K562 (cell line): ENCODE measurements at regions not wholly inside any gene's neighbourhood (a gene's known extent, or its start where the extent isn't known, plus 50 kb on each side); places are given as distances from the start of the nearest gene placed in this dataset.

ENCODE experiments used
- ATAC-seq: fragments of 200-7000 bp; cut with Tn5 transposase; 3 replicates; pipeline ENCODE4 v1.9.1; 2020; ENCODE audit warnings: moderate library complexity
- BruUV-seq: library from RNA; stranded (reverse); fragments of 400-500 nt; replicated peaks from 2 replicates; lab custom pipeline; 2021; lab: Mats Ljungman, UMichigan
- CTCF ChIA-PET: fragments of 300-600 bp; formaldehyde crosslinking; extraction: SDS; loops from one replicate; lab custom pipeline; 2021; ENCODE audit warnings: low intra/inter-chr PET ratio; lab: Yijun Ruan, JAX
- POLR2A ChIA-PET: fragments of 300-600, 350-650 bp; sonication (Branson Sonifier 250); formaldehyde crosslinking; extraction: SDS; loops from one replicate; lab custom pipeline; 2021; ENCODE audit warnings: antibody characterized with exemption, inconsistent platforms; lab: Yijun Ruan, JAX
- DNase-seq, 4 experiments: peaks; one replicate each; pipeline versions ENCODE4 v3.0.0 to v3.0.0-alpha.2; 2011 to 2018; ENCODE audit warnings: low spot score in 3 of 4, mixed read lengths in 3 of 4; ENCODE audit errors: extremely low read depth in 1 of 4
- FAIRE-seq: peaks from 2 replicates; lab custom pipeline; 2011; peaks lifted over from hg19 to GRCh38; lab: Jason Lieb, UNC
- H2AFZ ChIP-seq: 2 replicates; pipeline ENCODE4 v1.6.0; 2011; ENCODE audit warnings: low read depth, low read length, control low read depth, inconsistent platforms
- H3K27ac ChIP-seq: fragments of 200-600 bp; 3 replicates; pipeline ENCODE4 v1.8.0; 2011; ENCODE audit warnings: low read depth, mild to moderate bottlenecking, control low read depth, inconsistent platforms, low read length, moderate library complexity, mixed read lengths; ENCODE audit errors: extremely low read depth
- H3K27me3 ChIP-seq, 2 experiments: fragments of 300-600 bp in 1 of 2; 2 replicates in 1 of 2; 3 replicates in 1 of 2; pipeline versions ENCODE4 v1.6.0 to v1.8.0; 2011; ENCODE audit warnings: inconsistent platforms in 2 of 2, low read length in 2 of 2, mild to moderate bottlenecking in 1 of 2, mixed read lengths in 1 of 2, moderate library complexity in 1 of 2; ENCODE audit not compliant: control insufficient read depth in 2 of 2, insufficient read depth in 2 of 2
- H3K36me3 ChIP-seq: fragments of 300-600 bp; 3 replicates; pipeline ENCODE4 v1.8.0; 2011; ENCODE audit warnings: mild to moderate bottlenecking, low read length, inconsistent platforms; ENCODE audit not compliant: control insufficient read depth, insufficient read depth
- H3K4me1 ChIP-seq, 2 experiments: fragments of 200-600 bp in 1 of 2; replicated peaks in 1 of 2; 2 replicates in 1 of 2; 3 replicates in 1 of 2; pipeline versions ENCODE4 v1.5.1 to v1.8.0; 2011; ENCODE audit warnings: inconsistent platforms in 2 of 2, low read length in 2 of 2, mild to moderate bottlenecking in 1 of 2, mixed read lengths in 1 of 2, moderate library complexity in 1 of 2; ENCODE audit not compliant: control insufficient read depth in 2 of 2, insufficient read depth in 2 of 2
- H3K4me2 ChIP-seq: 2 replicates; pipeline ENCODE4 v1.6.1; 2011; ENCODE audit warnings: low read length, control low read depth, inconsistent platforms, mixed read lengths; ENCODE audit not compliant: insufficient read depth
- H3K4me3 ChIP-seq: fragments of 200-600 bp; sonication (generic), shearing (Covaris generic); 2 replicates; pipeline ENCODE4 v1.5.1; 2016; ENCODE audit warnings: control low read depth, inconsistent platforms
- H3K79me2 ChIP-seq: fragments of 200-600 bp; 3 replicates; pipeline ENCODE4 v1.8.0; 2011; ENCODE audit warnings: low read length, inconsistent platforms; ENCODE audit not compliant: control insufficient read depth, insufficient read depth
- H3K9ac ChIP-seq, 2 experiments: 2 replicates each; pipeline versions ENCODE4 v1.6.0 to v1.6.1; 2011; ENCODE audit warnings: low read depth in 2 of 2, low read length in 2 of 2, control low read depth in 1 of 2, inconsistent platforms in 1 of 2, mild to moderate bottlenecking in 1 of 2, mixed read lengths in 1 of 2; ENCODE audit not compliant: insufficient read depth in 1 of 2
- H3K9me1 ChIP-seq: one replicate; pipeline ENCODE4 v1.6.0; 2011; ENCODE audit warnings: inconsistent platforms, mild to moderate bottlenecking, low read length, moderate library complexity; ENCODE audit not compliant: control insufficient read depth, insufficient read depth
- H3K9me3 ChIP-seq: replicated peaks from 2 replicates; pipeline ENCODE4 v1.5.1; 2011; ENCODE audit warnings: low read depth, low read length, inconsistent platforms; ENCODE audit not compliant: control insufficient read depth, insufficient read depth
- H4K20me1 ChIP-seq: replicated peaks from 2 replicates; pipeline ENCODE4 v1.6.1; 2011; ENCODE audit warnings: low read length, inconsistent platforms, mixed read lengths; ENCODE audit not compliant: control insufficient read depth, insufficient read depth
- BACH1 ChIP-seq: fragments of 200-800 bp; sonication (Bioruptor generic); IDR thresholded peaks from 2 replicates; pipeline ENCODE4 v1.6.1; 2016; ENCODE audit warnings: missing genetic modification characterization, missing compliant biosample characterization
- BHLHE40 ChIP-seq: IDR thresholded peaks from 2 replicates; pipeline ENCODE4 v1.6.1; 2011; ENCODE audit warnings: low read length, improper control_type of control experiment
- BRD4 ChIP-seq: fragments of 200-600 bp; sonication (generic); IDR thresholded peaks from 2 replicates; pipeline ENCODE4 v1.6.1; 2017; ENCODE audit warnings: inconsistent platforms
- HMG20B ChIP-seq: fragments of 250-450 bp; sonication (Bioruptor Pico); IDR thresholded peaks from 2 replicates; pipeline ENCODE4 v1.5.0; 2021; ENCODE audit warnings: mild to moderate bottlenecking
- NFE2 ChIP-seq: IDR thresholded peaks from 2 replicates; pipeline ENCODE4 v1.6.1; 2014; ENCODE audit warnings: antibody characterized with exemption, low read depth
- ZNF507 ChIP-seq: conservative IDR thresholded peaks from 2 replicates; pipeline ENCODE4 v1.6.1; 2017; ENCODE audit warnings: missing genetic modification characterization, missing compliant biosample characterization
- ZNF764 ChIP-seq: fragments of 250-450 bp; sonication (Bioruptor Pico); IDR thresholded peaks from 2 replicates; pipeline ENCODE4 v1.4.0; 2020; ENCODE audit warnings: low read depth, mild to moderate bottlenecking, moderate library complexity
- ZZZ3 ChIP-seq: fragments of 450-650 bp; IDR thresholded peaks from 2 replicates; pipeline ENCODE4 v1.6.1; 2016; ENCODE audit warnings: antibody characterized with exemption, mild to moderate bottlenecking, moderate library complexity
- WGBS: fragments of 100-300 bp; shearing (Covaris generic); methylation state at CpG from one replicate; pipeline ENCODE4 v1.1.6; 2016; ENCODE audit warnings: low coverage, mixed read lengths; ENCODE audit not compliant: insufficient coverage; ENCODE audit errors: missing lambda C conversion rate; 5-methylcytosine and 5-hydroxymethylcytosine counted together
- in situ Hi-C: fragments of 300-500 bp; cut with MboI; formaldehyde crosslinking; loops from 4 replicates; pipeline ENCODE4 v1.15.0; 2018; ENCODE audit warnings: inconsistent platforms, mixed read lengths
- intact Hi-C: fragments of 100-400 bp; cut with micrococcal nuclease; formaldehyde crosslinking; loops from 2 replicates; pipeline ENCODE4 v1.14.2; 2022
- TF ChIP-seq, protein P1 (sequence below): fragments of 250-450 bp; sonication (Bioruptor Pico); IDR thresholded peaks from 2 replicates; pipeline ENCODE4 v1.8.0; 2021; ENCODE audit warnings: moderate library complexity, mild to moderate bottlenecking, inconsistent platforms
- TF ChIP-seq, protein P2 (sequence below): fragments of 450-650 bp; IDR thresholded peaks from 2 replicates; pipeline ENCODE4 v1.6.1; 2017; ENCODE audit warnings: antibody characterized with exemption
- TF ChIP-seq, protein P3 (sequence below): fragments of 450-650 bp; IDR thresholded peaks from 2 replicates; pipeline ENCODE4 v1.6.1; 2017; ENCODE audit warnings: antibody characterized with exemption, mild to moderate bottlenecking
- TF ChIP-seq, protein P4 (sequence below): fragments of 250-450 bp; sonication (Bioruptor Pico); IDR thresholded peaks from 2 replicates; pipeline ENCODE4 v1.4.0; 2020; ENCODE audit warnings: mild to moderate bottlenecking, moderate library complexity
- TF ChIP-seq, protein P5 (sequence below): fragments of 250-450 bp; sonication (Bioruptor Pico); IDR thresholded peaks from 2 replicates; pipeline ENCODE4 v1.8.0; 2022; ENCODE audit warnings: moderate library complexity, mild to moderate bottlenecking, inconsistent platforms

DNA sequence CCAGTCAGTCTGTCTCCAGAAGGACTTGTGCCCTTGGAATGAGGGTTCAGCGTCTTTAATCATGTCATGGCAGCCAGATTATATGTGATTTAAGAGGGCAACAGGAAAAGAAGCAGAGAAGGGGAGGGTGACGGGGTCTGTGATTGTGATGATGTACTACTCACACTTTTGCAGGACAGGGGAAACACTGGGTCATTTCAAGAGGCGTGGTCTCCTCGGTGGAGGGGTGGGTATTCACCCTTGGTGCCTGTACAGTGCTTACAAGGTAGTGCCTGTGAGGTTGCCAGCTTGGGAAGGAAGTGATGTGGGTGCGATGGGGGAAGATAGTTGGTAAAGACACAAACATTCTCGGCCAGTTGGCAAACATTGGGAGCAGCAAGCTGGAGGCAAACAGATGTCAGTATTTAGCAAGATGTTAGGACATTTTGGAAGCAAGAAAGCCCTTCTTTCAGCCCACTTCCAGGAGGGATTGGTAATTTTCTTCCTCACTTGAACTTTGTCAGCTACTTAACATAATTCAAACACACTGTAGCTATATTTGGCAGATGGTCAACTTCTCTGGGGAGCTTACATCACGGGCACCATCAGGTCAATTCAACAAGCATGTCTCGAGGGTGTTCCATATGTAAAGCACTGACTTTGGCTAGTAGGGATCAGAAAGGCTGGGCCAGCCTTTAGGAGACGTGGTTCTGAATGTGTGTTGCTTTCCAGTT is 71.4 kb upstream of the ROPN1 start (continued):
- TF ChIP-seq, protein P1, sequence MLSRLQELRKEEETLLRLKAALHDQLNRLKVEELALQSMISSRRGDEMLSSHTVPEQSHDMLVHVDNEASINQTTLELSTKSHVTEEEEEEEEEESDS (CRISPR knock-in tag), result no peak
- TF ChIP-seq, protein P2, sequence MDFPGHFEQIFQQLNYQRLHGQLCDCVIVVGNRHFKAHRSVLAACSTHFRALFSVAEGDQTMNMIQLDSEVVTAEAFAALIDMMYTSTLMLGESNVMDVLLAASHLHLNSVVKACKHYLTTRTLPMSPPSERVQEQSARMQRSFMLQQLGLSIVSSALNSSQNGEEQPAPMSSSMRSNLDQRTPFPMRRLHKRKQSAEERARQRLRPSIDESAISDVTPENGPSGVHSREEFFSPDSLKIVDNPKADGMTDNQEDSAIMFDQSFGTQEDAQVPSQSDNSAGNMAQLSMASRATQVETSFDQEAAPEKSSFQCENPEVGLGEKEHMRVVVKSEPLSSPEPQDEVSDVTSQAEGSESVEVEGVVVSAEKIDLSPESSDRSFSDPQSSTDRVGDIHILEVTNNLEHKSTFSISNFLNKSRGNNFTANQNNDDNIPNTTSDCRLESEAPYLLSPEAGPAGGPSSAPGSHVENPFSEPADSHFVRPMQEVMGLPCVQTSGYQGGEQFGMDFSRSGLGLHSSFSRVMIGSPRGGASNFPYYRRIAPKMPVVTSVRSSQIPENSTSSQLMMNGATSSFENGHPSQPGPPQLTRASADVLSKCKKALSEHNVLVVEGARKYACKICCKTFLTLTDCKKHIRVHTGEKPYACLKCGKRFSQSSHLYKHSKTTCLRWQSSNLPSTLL, result no peak

DNA sequence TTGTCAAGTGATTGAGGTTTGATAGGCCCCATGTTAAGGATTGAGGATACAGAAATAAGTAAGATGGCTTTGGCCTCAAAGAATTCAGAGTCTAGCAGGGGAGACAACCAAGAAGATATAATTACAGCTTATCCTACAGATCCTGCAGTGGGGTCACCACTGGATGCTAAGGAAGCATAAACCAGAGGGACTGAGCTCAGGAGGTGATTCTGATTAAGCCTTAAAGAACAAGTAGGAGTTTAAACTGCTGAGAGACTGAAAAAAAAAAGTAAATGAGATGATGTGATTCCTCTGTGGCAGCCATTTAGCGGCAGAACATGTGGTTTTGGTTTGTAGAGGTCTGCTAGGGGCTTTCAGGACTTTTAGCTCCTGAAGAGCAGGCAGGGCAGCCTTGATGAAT is 72.1 kb upstream of the ROPN1 start:
- no peaks in the 10 kb centered on the region for H3K27me3 ChIP-seq
- TF ChIP-seq, protein P3, sequence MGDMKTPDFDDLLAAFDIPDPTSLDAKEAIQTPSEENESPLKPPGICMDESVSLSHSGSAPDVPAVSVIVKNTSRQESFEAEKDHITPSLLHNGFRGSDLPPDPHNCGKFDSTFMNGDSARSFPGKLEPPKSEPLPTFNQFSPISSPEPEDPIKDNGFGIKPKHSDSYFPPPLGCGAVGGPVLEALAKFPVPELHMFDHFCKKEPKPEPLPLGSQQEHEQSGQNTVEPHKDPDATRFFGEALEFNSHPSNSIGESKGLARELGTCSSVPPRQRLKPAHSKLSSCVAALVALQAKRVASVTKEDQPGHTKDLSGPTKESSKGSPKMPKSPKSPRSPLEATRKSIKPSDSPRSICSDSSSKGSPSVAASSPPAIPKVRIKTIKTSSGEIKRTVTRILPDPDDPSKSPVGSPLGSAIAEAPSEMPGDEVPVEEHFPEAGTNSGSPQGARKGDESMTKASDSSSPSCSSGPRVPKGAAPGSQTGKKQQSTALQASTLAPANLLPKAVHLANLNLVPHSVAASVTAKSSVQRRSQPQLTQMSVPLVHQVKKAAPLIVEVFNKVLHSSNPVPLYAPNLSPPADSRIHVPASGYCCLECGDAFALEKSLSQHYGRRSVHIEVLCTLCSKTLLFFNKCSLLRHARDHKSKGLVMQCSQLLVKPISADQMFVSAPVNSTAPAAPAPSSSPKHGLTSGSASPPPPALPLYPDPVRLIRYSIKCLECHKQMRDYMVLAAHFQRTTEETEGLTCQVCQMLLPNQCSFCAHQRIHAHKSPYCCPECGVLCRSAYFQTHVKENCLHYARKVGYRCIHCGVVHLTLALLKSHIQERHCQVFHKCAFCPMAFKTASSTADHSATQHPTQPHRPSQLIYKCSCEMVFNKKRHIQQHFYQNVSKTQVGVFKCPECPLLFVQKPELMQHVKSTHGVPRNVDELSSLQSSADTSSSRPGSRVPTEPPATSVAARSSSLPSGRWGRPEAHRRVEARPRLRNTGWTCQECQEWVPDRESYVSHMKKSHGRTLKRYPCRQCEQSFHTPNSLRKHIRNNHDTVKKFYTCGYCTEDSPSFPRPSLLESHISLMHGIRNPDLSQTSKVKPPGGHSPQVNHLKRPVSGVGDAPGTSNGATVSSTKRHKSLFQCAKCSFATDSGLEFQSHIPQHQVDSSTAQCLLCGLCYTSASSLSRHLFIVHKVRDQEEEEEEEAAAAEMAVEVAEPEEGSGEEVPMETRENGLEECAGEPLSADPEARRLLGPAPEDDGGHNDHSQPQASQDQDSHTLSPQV, result no peak
- TF ChIP-seq NFE2 (no peak), ZNF764 (no peak), ZNF507 (tag) (no peak), ZZZ3 (no peak), BHLHE40 (no peak), BACH1 (tag) (no peak), BRD4 (no peak), HMG20B (CRISPR knock-in tag) (no peak)
- TF ChIP-seq, protein P4, sequence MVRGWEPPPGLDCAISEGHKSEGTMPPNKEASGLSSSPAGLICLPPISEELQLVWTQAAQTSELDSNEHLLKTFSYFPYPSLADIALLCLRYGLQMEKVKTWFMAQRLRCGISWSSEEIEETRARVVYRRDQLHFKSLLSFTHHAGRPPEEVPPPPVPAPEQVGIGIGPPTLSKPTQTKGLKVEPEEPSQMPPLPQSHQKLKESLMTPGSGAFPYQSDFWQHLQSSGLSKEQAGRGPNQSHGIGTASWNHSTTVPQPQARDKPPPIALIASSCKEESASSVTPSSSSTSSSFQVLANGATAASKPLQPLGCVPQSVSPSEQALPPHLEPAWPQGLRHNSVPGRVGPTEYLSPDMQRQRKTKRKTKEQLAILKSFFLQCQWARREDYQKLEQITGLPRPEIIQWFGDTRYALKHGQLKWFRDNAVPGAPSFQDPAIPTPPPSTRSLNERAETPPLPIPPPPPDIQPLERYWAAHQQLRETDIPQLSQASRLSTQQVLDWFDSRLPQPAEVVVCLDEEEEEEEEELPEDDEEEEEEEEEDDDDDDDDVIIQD (CRISPR knock-in tag), result no peak
- TF ChIP-seq, protein P5, sequence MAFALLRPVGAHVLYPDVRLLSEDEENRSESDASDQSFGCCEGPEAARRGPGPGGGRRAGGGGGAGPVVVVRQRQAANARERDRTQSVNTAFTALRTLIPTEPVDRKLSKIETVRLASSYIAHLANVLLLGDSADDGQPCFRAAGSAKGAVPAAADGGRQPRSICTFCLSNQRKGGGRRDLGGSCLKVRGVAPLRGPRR (CRISPR knock-in tag), result no peak

More for the DNA sequence above, 72.1 kb upstream of the ROPN1 start:
- ATAC-seq, result no peak
- DNase-seq, result no peak
- H2AFZ ChIP-seq, result no peak overlapping the region
- H3K4me3 ChIP-seq, result no peak overlapping the region
- intact Hi-C loops, result no loop called here
- no peaks in the 10 kb centered on the region for H3K79me2 ChIP-seq
- POLR2A ChIA-PET, result no interaction called here
- H3K27ac ChIP-seq, result no peak overlapping the region
- BruUV-seq, result no TSS peak
- no peaks in the 10 kb centered on the region for H3K4me1 ChIP-seq
- no peak overlapping the region for H3K9ac ChIP-seq
- CTCF ChIA-PET, result no interaction called here
- no peaks in the 10 kb centered on the region for H3K9me3 ChIP-seq
- H4K20me1 ChIP-seq, result no peaks in the 10 kb centered on the region
- in situ Hi-C loops, result no loop called here
- FAIRE-seq, result no peak
- H3K9me1 ChIP-seq, result no peaks in the 10 kb centered on the region
- no peaks in the 10 kb centered on the region for H3K36me3 ChIP-seq
- no peak overlapping the region for H3K4me2 ChIP-seq
- 0% methylated on average over 1 of the region's 1 CpG for WGBS
